ENCODE measurements at regions not wholly inside any gene's neighbourhood (a gene's known extent, or its start where the extent isn't known, plus 50 kb on each side); places are given as distances from the start of the nearest gene placed in this dataset.
"Not testable (repeated sequence)": the region's sequence is repeated elsewhere in the genome, so short reads cannot be mapped to it uniquely, and the experiment has no call there.

DNA sequence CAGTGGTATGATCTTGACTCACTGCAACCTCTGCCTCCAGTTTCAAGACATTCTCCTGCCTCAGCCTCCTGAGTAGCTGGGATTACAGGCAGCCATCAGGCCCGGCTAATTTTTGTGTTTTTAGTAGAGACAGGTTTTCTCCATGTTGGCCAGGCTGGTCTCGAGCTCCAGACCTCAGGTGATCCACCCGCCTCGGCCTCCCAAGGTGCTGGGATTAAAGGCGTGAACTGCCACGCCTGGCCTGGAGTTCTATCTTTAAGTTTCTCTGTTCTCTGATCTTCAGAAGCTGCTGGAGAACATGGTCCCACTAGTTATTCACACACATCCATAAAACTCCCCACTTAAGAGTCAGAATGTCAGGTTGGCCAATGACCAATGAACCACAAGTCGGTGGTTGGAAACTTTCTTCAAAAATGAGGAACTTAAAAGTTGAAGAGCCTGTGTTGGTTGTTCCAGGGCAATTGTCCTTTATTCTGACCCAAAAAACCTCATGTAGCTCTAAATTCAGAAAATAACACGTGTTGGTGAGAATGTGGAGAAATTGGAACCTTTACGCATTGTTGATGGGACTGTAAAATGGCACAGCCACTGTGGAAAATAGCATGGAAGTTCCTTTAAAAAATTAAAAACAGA is 55.9 kb upstream of the PIK3CB start:
- no peak for TF ChIP-seq Cebpa-rat (IDR thresholded peaks at IDR 0.05)
- H3K9me3 ChIP-seq: no peaks in the 10 kb centered on the region
- no peaks in the 10 kb centered on the region for H3K36me3 ChIP-seq
- H3K4me3 ChIP-seq: no peak overlapping the region
- peaks cover 11% of the 10 kb centered on the region for H3K4me1 ChIP-seq
- H3K27ac ChIP-seq: no peak overlapping the region
- peak overlapping the region; percentile 32; the same call in 1 of the 2 replicates for H3K4me2 ChIP-seq
- no peaks in the 10 kb centered on the region for H3K27me3 ChIP-seq
- no peaks in the 10 kb centered on the region for H4K20me1 ChIP-seq
- H3K9ac ChIP-seq: no peak overlapping the region

DNA sequence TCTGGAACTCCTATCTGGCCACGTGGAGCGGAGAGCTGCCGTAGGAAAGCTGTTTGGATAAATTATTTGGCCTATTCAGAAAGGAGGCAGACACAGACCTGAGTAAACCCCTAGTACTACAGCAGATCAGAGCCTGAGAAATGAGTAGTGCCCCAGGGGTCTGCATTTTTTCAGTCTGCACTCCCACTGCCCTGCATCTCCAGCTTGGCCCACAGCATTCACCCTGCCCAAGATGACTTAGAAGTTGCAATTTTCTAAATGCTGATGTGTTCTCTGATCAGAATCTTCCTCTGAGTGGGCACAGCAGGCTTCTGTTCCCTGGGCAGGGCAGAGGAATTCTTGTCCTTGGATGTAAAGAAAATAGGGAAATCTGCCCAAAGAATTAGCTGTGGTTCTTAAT is 55.1 kb upstream of the PIK3CB start:
- no peak overlapping the region for H3K9ac ChIP-seq
- H3K36me3 ChIP-seq: no peaks in the 10 kb centered on the region
- H3K27ac ChIP-seq: no peak overlapping the region
- no peaks in the 10 kb centered on the region for H4K20me1 ChIP-seq
- H3K4me2 ChIP-seq: no peak overlapping the region
- H3K9me3 ChIP-seq: no peaks in the 10 kb centered on the region
- no peak for TF ChIP-seq Cebpa-rat (IDR thresholded peaks at IDR 0.05)
- no peak overlapping the region for H3K4me3 ChIP-seq
- no peaks in the 10 kb centered on the region for H3K27me3 ChIP-seq
- H3K4me1 ChIP-seq: peaks cover 11% of the 10 kb centered on the region

DNA sequence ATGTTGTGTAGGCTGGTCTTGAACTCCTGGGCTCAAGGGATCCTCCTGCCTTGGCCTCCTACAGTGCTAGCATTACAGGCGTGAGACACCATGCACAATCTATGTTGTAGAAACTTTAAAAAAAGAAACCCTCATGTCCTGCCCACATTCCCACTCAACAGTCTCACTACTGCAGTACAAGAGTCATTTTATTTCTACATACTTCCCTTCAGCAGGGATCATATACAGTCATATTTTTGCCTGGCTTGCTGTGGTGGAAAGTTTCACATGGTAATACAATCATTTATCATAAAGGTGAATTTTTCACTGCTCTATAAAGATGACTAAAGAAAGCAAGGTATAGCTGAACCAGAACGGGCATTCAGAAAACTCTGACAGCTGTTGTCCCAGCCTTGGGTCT is 53.8 kb upstream of the PIK3CB start:
- no peaks in the 10 kb centered on the region for H3K36me3 ChIP-seq
- H3K9me3 ChIP-seq: no peaks in the 10 kb centered on the region
- no peaks in the 10 kb centered on the region for H4K20me1 ChIP-seq
- no peak overlapping the region for H3K4me3 ChIP-seq
- H3K4me1 ChIP-seq: peaks cover 11% of the 10 kb centered on the region
- TF ChIP-seq Cebpa-rat (IDR thresholded peaks at IDR 0.05): no peak
- no peaks in the 10 kb centered on the region for H3K27me3 ChIP-seq
- H3K9ac ChIP-seq: no peak overlapping the region
- H3K4me2 ChIP-seq: no peak overlapping the region
- H3K27ac ChIP-seq: no peak overlapping the region

DNA sequence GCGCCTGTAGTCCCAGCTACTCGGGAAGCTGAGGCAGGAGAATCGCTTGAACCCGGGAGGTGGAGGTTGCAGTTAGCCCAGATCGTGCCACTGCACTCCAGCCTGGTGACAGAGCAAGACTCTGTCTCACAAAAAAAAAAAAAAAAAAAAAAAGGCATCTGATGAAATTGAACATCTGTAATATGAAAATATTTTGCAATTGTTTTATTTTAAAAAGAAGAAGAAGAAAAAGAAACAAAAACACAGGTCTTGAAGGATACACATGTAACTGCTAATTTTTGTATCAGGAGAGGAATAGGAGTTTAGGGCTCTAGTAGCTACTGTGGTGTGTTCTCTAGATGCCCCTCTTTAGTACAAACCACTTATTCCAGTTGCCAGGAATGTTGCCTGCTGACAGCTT is 51.4 kb upstream of the PIK3CB start:
- H3K36me3 ChIP-seq, H3K27me3 ChIP-seq, H3K4me2 ChIP-seq, H3K9me3 ChIP-seq, H3K27ac ChIP-seq, H4K20me1 ChIP-seq, H3K9ac ChIP-seq, H3K4me1 ChIP-seq, H3K4me3 ChIP-seq: not testable (repeated sequence)

Data from BLaER1 (cell line).